ENCODE measurements at regions not wholly inside any gene's neighbourhood (a gene's known extent, or its start where the extent isn't known, plus 50 kb on each side); places are given as distances from the start of the nearest gene placed in this dataset.

DNA sequence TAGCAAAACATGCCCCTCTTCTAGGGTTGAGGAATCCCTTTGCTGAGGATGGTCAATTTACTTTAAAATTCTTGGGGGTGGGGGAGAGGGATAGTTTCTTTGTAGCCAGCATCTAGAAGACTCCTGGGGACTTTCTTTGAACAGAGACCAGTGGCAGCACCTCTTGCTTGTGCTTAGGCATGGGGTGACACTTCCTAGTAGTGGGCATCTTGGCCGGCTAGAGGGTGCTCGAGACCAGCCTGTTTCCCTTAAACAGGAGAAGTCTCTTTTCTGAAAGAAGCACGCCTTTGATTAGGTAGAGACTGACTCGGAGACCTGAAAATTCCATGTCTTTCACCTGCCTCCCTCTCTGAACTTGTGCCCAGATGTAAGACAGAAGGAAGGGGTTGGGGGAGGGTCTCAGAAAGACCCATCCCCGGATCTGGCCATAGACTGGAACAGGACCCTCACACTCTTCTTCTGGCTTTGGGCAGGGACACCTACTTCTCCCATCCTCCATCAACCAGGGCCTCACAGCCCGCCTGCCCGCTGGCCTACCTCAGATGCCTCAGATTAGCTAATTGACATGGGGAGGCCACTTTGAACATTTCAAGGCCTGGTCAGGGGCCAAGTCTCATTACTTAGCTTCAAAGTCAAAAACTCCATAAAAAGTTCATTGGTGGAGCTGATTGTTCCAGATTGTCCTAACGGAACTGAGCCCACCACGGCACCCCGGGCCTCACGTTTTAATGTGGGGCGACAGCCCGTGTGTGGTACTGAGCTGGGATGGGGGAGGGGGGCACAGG, 172.2 kb downstream of the CDC5L start:
- DNase-seq (ENCODE audit: low read depth in 1 of 2, low spot score in 1 of 2): no peak

DNA sequence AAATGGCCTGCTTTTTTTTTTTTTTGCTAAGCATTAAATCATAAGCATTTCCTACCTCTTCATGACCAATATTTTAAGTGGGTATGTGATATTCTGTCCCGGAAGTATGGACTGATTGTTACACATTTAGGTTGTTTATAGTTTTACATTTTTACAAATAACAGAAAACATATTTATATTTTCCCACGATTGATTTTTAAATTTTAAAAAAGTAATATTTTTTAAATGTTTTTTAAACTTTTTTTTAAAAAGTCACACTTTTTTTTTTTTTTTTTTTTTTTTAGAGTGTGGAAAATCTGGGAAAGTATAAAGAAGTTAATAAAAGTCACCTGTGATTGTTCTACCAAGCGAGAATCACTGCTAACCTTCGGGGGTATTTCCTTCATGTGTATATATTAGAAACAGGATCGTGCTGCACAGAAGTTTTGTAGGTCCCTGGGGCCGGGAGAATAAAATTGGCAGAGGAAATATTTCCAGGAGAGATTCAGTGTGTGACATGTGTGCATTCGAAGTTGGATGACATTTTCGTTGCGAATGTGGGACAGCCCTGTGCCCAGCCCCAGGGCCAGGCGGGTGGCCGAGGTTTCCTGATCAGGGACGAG, 173.1 kb downstream of the CDC5L start:
- DNase-seq (ENCODE audit: low read depth in 1 of 2, low spot score in 1 of 2): no peak

DNA sequence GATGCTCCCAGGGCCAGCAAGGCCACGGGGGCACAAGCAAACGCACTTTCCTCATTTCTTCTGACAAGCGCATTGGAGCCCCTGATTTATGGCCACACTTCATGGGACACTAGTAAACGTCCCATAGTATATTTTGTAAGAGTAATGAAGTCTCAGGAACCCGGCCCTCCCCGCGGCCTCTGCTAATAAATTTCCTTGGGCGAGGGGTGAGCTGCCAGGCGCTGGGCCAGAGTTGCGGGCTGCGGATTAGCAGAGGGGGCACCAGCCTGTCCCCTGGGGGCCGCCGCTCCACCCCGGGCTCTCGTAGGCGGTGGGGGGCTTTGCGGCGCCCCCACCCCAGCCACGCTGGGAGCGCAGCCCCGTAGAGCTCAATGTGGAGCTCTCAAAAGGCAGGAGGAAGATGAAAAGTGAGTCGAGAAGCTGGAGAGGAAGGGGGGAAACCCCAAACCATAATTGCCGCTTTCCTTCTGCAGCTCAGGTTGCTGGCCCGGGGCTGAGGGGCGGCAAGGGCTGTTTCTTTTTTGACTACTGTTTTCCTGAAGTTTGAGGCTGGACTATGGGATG, 173.6 kb downstream of the CDC5L start:
- no peak for DNase-seq (ENCODE audit: low read depth in 1 of 2, low spot score in 1 of 2)

DNA sequence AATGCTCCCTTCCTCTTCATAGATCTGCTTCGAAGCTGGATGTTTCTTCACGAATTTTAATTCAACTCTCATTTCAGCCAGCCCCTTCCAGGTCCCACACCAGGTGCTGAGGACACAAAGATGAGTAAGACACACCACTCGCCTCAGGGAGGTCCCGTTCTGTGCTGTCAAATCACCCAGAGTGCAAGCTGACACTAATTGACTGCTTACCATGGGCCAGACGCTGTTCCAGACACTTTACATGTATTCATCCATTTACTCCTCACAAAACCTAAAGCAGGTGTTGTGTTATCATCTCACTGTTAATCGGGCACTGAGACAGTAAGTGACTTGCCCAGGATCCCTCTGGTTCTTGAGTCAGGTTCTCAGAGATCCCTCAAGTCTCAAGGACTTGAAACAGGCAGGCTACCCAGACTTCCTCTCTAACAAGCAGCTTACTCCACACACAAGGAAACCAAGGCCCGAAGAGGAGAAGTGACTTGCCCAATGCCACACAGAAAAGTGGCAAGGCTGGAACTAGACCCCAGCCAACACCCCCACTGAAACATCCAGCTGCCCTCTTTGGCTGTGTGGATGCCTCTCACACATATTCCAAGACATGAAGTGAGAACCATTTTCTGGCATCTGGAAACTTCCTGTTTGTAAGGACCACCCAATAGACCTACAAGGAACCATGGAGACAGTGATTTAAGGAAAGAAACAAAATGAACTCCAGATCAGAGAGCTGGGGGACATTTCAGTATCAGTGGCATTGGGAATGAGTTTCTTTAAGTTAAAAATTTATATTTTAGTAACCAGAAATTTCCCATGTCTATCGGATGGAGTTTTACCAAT, 174.5 kb downstream of the CDC5L start:
- no peak for DNase-seq (ENCODE audit: low read depth in 1 of 2, low spot score in 1 of 2)

DNA sequence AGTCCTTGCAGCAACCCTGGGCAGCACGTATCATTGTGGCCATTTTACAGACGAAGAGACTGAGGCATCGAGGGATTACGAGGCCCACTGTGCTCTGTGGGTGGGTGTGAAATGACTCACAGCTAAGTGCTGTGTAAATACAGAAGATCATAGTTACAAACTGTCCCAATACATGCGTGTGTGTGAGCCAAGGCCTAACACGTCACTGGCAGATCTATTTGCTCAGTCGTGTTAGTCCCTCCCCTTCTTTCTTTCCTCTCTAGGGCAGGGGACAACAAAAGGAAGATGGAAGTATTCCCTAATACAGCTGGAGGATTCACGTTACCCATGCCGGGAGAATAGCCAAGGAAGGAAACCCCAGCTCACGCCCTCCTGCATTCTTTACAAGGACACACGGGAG, 175.9 kb downstream of the CDC5L start:
- no peak for DNase-seq (ENCODE audit: low read depth in 1 of 2, low spot score in 1 of 2)

DNA sequence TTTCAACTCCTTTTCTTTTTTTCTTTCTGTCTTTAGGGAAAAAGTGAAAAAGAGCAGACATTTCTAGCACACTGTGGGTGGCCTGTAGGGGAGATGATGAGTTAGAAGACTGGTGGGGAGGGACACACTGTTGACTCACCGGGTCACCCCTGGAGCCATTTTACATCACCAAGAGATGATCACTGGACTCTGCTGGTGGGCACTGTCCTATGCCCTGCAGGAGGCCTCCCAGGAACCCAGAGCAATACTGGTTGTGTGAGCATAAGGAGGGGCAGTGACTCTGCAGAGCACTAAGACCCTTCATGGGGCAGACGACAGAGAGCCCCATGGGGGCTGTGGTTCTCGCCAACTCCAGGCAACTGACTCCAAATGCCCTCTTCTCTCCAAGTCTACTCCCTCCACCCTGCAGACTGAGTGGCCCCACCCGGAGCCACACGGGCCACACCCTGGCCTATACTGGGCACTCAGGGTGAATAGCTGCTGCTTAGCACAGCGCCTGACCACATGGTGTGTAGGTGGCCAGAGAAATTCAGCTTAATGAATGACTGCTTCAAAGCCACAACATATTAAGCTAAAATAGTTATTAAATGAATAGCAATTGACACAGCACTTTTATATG, 177.5 kb downstream of the CDC5L start:
- no peak for DNase-seq (ENCODE audit: low read depth in 1 of 2, low spot score in 1 of 2)

DNA sequence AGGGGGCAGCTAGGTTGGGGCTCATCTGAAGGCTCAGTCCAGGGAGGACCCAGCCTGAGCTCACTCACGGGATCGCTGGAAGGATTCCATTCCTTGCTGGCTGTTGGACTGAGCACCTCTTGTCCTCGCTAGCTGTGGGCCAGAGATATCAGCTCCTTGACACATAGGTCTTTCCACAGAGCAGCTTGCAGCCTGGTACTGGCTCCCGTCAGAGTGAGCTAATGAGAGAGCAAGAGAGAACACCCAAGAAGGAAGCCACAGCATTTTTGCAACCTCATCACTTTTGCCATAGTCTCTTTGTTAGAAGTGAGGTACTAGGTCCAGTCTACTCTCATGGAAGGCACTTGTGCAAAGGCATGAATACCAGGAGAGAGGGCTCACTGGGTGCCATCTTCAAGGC, 179.9 kb downstream of the CDC5L start:
- no peak for DNase-seq (ENCODE audit: low read depth in 1 of 2, low spot score in 1 of 2)

DNA sequence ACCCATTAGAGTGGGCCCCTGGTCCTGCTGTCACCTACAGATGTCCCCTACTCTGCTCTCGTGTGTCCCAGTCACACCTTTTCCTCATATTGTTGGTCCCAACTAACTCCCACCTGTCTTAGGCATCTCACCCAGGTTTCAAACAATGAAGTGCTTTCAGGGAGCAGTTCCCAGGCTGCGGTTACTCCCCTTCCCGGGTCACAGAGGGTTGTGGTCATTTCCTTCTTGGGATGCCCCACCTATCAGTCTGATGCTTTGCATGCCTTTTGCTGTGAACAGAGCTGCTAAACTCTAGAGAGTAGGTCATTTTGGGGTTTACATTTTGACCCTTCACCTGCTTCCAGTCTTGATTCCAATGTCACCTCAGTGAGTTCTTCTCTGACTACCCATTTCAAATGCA, 181.6 kb downstream of the CDC5L start:
- DNase-seq (ENCODE audit: low read depth in 1 of 2, low spot score in 1 of 2): no peak

DNA sequence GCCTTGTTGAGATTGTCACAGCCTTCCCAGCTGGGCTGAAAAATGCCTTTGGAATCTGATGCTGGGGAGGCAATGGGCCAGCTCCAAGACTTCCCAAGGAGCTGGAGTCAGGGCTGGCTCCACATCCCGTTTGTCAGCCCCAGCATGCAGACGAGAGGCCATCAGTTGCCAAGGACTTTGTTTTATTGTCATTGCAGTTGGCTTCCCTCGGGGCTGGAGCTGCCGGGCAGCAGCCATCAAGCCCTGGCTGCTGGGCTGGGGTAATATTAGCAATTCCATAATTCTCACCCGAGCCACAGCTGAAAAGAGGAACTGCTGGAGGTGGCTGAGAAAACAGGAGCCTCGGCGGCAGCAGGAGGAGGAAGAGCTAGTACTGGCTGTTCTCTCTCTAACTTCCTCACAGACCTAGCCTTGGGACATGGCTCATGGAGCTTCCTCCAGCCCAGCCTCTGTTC, 182.5 kb downstream of the CDC5L start:
- DNase-seq (ENCODE audit: low read depth in 1 of 2, low spot score in 1 of 2): no peak

DNA sequence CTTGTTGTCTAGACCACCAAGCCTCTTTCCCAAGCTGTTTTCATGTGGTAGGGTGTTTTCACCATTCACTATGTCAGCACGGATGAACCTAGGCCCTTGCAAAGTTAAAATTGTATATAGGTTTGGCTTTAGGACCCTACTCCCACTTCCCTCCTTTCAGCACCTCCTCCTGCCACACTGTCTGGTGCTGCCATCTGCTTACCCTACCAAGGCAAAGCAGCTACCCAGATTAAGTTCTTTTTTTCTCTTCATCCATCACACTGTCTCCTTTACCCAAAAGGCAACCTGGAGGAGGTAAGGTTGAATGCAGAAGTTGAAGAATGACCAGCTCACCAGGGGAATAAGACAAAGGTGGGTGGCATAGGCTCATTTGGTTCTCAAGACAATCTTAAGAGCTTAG, 184.0 kb downstream of the CDC5L start:
- DNase-seq (ENCODE audit: low read depth in 1 of 2, low spot score in 1 of 2): no peak

DNA sequence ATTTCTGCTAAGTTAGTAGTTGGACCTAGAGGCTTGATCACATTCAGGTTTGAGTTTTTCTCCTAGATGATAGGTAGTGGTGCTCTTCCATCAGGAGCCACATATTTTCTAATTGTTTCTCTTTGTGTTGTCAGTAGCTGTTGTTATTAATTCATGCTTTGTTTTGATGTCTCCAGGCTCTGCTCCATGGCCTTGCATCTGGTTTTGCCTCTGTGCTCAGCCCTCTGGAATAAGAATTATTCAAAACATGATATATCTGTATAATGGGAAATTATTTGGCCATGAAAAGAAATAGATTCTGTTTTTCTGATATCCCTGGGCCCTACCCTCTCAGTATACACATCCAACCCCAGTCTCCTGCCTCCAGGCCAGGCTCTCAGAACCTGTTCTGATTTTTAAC, 184.8 kb downstream of the CDC5L start:
- DNase-seq (ENCODE audit: low read depth in 1 of 2, low spot score in 1 of 2): no peak

DNA sequence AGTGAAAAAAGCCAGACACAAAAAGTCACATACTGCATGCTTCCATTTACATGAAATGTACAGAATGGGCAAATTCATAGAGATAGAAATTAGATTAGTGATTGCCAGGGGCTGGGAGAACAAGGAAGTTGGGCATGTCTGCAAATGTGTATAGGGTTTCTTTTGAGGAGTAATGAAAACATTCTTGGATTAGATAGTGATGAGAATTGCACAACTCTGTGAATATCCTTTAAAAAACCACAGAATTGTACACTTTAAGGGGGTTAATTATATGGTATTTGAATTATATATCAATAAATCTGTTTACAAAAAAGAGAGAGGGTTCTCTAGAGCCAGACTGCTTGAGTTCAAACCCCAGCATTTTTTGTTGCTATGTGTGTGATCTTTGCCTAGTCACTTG, 188.1 kb downstream of the CDC5L start:
- no peak for DNase-seq (ENCODE audit: low read depth in 1 of 2, low spot score in 1 of 2)

DNA sequence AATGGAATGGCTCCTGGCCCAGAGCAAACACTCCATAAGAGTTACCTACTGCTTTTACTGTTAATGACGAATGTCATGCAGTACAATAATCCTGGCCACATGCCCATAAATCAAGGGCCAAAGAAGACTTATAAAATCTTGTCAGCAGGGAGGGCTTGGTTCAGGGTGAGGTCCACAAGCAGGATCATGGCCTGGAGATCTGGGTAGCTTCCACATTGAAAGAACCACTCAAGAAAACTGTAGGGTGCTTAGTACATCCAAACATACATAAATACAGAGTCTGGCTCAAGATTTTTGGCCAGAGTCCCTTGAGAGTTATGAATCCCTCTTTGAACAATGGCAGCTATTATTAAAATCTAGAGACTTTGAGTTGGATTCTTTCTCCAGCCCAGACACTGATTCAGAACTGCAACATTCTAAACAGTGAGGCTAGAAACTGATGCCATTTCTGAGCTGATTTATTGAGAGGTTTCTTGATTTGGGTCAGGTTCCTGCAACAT, 188.7 kb downstream of the CDC5L start:
- DNase-seq (ENCODE audit: low read depth in 1 of 2, low spot score in 1 of 2): no peak

DNA sequence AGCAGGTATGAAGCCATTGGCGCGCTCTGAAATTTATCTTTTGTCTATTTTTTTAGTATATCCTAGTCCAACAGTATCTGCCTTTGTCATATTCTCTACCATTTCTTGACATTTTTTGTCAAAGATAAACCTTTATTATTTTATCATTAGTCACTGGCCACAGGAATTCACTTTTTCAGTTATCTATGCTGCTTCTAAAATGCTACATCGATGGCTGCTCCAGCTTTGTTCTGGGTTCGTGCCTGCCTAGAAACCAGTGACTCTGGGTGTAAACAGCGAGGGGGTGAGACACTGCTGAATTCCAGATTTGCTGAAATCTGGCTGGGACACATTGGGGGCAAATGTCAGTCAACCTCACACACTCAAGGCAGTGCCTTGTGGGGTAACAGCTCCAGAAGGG, 193.4 kb downstream of the CDC5L start:
- DNase-seq (ENCODE audit: low read depth in 1 of 2, low spot score in 1 of 2): no peak

DNA sequence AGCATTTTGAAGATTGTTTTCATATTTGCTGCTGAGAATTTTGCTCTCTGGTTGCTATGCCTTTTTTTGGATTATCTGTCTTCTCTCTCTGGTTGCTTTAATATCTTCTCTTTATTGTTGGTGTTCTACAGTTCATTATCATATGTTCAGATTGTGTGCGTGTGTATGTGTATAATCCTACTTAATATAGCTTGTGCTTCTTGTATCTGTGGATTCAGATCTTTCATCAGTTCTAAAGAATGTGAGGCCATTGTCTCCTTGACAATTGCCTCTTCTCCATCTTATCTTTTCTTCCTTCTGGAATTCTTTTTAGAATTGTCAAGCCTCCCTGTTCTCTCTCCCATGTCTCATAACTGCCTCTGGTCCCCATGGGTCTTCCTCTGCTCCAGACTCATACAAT, 195.4 kb downstream of the CDC5L start:
- DNase-seq (ENCODE audit: low read depth in 1 of 2, low spot score in 1 of 2): no peak

DNA sequence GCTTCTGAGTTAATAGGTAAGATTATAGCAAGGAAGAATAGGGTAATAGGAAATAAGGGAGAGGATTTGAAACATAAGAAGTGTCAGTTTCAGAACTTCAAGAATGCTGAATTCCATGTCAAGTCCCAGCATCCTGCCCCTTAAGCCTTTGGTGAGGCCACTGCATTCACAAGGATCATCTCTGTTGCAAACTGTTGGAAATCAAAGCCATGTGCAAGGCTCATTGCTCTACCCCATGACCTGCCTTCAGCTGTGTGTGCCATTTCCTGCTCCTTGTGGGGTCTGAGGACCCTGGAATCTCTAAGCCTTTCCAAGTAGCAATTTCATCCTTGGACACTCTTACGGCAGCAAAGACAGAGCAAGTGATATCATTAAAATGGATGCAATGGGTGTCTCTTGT, 203.0 kb downstream of the CDC5L start:
- DNase-seq (ENCODE audit: low read depth in 1 of 2, low spot score in 1 of 2): no peak

DNA sequence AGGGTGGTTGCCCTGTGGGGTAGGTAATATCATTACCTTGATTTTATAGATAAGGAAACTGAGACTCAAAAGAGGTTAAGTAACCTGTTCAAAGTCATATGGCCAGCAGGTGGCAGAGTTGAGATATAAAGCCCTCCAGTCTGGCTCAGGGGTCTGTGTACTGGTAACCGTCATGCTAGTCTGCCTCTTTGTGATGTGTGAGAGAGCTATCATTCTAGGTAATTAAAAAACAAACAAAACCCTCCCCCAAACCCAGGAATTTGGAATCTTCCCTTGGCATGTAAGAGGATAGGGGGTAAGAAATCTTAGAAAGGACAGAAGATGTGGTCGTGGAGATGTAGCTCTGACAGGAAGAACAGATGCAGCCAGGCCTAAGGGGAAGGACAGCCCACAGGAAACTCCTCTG, 206.0 kb downstream of the CDC5L start:
- peak in 1 of 2 donors; percentile 26 for DNase-seq (ENCODE audit: low read depth in 1 of 2, low spot score in 1 of 2)

DNA sequence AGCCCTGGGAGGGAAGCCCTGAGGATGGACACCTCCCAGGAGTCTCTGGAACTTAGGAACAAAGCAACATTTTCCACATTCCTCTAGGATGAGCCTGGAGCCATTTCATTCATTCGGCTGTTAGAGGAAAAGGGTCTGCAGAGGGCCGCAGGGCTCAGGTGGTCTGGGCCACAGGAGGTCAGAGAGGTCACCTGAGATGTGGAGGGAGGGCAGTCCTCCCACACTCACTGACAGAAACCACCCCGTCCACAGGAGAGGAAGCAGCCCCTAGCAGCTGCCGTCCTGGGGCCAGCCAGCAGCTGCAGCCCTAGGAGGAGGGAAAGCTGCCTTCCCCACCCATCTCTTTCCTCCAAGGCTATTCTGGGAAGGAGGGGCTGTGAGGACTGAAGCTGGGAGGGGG, 207.0 kb downstream of the CDC5L start:
- no peak for DNase-seq (ENCODE audit: low read depth in 1 of 2, low spot score in 1 of 2)

DNA sequence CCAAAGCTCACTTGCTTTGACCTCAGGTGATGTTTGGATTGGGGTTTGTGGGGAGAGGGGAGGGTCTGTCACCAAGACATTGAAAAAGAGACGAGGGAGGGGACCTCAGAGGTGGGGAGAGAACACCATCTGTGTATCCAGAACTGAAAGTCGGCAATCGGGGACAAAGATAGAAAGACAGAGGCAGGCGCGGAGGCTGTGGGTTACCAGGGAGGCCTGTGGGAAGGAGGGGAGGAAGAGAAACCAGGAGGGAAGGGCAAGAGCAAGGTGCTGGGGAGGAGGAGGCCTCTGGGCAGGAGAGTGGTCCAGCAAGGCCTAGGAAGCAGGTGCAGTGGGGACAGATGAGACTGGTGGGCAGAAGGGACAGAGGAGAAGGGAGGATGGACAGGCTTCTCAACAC, 211.2 kb downstream of the CDC5L start:
- DNase-seq (ENCODE audit: low read depth in 1 of 2, low spot score in 1 of 2): no peak

DNA sequence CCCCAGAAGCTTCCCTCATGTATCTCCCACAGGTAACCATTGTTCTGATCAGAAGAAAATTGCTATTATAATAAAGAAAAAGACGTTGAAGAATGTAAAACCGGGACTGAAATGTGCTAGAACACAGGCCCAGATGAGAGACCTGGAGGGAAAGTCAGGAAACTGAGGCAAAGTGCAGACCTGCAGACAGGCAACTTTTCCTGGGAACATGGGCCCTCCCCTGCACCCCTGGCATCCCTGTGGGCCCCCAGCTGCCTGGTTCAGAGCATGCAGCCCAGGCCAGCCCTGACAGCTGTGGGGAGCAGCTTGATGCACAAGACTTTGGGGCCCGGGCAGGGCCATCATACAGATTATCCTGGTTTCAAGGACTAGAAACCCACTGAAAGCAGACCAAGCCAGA, 212.2 kb downstream of the CDC5L start:
- DNase-seq (ENCODE audit: low read depth in 1 of 2, low spot score in 1 of 2): no peak

DNA sequence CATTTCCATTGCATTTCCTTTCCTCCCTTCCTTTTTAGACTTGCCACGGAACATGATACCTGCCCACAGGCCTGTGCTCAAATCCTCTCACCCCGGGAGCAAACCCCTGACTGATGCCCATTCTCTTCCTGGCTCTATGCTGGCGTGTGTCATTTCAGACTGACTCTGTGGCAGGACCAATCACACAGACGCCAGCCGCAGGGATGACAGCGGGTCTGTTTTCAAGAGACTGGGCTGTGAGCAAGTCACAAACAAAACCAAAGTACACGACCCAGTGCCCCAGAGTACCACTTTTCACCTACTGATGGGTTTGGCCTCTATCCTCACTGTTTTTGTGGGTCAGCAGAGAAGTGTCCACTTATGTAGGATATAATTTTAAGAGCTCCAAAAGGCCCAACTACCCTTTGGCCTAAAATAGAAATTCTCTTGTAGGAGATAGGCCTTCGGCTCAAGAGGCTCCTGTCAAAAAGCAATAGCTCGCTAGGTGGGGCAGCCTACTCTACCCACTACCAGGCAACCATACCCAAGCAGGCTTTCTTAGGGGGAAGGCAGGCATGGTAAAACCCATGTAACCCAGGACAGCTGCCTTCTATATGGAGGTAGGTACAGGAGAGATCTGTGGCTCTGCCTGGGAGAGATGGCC, 215.7 kb downstream of the CDC5L start:
- DNase-seq (ENCODE audit: low read depth in 1 of 2, low spot score in 1 of 2): no peak
